ENCODE measurements at regions not wholly inside any gene's neighbourhood (a gene's known extent, or its start where the extent isn't known, plus 50 kb on each side); places are given as distances from the start of the nearest gene placed in this dataset.

DNA sequence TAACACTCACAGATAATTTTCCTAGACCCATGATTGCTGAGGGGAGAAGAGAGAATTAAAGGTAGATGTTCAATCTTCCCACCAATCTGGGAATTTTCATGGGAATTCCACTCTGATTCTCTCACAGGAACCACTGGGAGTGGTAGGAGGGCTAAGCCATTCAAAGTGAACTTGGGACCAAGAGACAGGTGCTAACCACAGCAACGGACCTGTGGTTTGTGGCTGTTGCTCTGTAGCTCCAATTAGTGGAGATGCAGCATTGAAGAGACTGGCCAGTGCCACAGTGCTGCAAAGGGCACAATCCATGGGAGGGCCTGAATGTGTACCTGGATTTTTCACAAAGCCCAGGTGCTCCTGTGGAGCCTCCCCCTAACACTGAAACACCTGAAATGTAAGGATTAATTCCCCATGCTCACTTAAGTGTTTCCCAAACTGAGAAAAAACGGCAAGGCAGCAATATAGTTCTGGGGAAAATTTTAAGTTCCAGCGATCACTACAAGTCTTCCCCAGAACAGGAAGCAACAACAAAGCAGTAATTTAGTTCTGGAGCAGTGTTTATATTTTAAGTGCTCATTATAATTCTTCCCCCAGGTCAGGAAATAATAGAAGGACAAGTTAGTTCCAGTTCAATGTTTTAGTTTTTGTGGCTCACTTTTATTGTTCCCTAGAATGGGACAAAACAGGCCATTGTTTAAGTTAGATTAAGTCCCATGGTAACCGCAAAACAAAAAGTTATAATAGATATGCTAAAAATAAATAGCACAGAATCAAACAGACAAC is 1045.8 kb downstream of the CNTNAP5 start:
- TF ChIP-seq, protein P1, sequence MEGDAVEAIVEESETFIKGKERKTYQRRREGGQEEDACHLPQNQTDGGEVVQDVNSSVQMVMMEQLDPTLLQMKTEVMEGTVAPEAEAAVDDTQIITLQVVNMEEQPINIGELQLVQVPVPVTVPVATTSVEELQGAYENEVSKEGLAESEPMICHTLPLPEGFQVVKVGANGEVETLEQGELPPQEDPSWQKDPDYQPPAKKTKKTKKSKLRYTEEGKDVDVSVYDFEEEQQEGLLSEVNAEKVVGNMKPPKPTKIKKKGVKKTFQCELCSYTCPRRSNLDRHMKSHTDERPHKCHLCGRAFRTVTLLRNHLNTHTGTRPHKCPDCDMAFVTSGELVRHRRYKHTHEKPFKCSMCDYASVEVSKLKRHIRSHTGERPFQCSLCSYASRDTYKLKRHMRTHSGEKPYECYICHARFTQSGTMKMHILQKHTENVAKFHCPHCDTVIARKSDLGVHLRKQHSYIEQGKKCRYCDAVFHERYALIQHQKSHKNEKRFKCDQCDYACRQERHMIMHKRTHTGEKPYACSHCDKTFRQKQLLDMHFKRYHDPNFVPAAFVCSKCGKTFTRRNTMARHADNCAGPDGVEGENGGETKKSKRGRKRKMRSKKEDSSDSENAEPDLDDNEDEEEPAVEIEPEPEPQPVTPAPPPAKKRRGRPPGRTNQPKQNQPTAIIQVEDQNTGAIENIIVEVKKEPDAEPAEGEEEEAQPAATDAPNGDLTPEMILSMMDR (IDR thresholded peaks at IDR 0.05; ENCODE audit: low read depth, low read length): no peak
- no peaks in the 10 kb centered on the region for H3K4me1 ChIP-seq
- no peaks in the 10 kb centered on the region for H3K9me3 ChIP-seq
- no peaks in the 10 kb centered on the region for H3K27me3 ChIP-seq
- no peak overlapping the region for H3K4me3 ChIP-seq (ENCODE audit: low read depth, low read length)
- H3K36me3 ChIP-seq: no peaks in the 10 kb centered on the region
- no peak for DNase-seq

DNA sequence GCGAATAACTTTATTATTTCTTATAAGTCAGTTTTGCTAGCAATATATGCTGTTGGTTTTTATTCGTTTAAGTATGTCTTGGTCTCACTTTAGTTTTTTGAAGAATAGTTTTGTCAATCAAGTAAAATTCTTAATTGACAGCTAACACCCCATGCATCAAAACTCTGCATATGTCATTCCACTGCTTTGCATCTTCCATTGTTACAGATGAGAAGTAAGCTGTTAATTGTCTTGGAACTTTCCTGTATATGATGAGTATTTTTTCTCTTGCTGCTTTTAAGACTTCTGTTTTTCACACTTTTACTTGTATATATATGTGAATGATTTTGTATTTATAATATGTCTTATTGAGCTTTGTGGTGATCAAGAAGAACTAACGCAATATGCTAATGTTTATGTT is 1048.4 kb downstream of the CNTNAP5 start:
- no peaks in the 10 kb centered on the region for H3K9me3 ChIP-seq
- no peaks in the 10 kb centered on the region for H3K36me3 ChIP-seq
- TF ChIP-seq, protein P1 (IDR thresholded peaks at IDR 0.05; ENCODE audit: low read depth, low read length): no peak
- no peak overlapping the region for H3K4me3 ChIP-seq (ENCODE audit: low read depth, low read length)
- no peaks in the 10 kb centered on the region for H3K4me1 ChIP-seq
- DNase-seq: no peak
- no peaks in the 10 kb centered on the region for H3K27me3 ChIP-seq

DNA sequence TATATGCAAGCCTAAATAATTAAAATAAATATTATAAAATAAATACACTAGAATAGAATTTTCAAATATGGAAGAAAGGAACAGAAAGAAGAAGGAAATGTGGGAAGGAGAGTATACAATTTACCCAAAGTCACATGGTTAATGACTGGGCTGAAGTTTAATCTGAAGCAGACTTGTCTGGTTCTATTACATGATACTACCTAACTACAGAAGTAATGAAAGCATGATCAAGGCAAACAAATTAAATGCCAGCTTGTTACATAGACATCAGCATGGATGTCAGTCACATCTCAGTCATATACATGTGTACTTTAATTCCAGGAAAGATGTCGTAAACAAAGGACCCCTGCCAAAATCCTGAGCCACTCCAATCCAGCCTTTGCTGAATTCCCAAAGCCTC is 1060.8 kb downstream of the CNTNAP5 start:
- H3K9me3 ChIP-seq: no peaks in the 10 kb centered on the region
- H3K4me1 ChIP-seq: no peaks in the 10 kb centered on the region
- H3K36me3 ChIP-seq: no peaks in the 10 kb centered on the region
- TF ChIP-seq, protein P1 (IDR thresholded peaks at IDR 0.05; ENCODE audit: low read depth, low read length): no peak
- no peak overlapping the region for H3K4me3 ChIP-seq (ENCODE audit: low read depth, low read length)
- DNase-seq: no peak
- H3K27me3 ChIP-seq: no peaks in the 10 kb centered on the region

DNA sequence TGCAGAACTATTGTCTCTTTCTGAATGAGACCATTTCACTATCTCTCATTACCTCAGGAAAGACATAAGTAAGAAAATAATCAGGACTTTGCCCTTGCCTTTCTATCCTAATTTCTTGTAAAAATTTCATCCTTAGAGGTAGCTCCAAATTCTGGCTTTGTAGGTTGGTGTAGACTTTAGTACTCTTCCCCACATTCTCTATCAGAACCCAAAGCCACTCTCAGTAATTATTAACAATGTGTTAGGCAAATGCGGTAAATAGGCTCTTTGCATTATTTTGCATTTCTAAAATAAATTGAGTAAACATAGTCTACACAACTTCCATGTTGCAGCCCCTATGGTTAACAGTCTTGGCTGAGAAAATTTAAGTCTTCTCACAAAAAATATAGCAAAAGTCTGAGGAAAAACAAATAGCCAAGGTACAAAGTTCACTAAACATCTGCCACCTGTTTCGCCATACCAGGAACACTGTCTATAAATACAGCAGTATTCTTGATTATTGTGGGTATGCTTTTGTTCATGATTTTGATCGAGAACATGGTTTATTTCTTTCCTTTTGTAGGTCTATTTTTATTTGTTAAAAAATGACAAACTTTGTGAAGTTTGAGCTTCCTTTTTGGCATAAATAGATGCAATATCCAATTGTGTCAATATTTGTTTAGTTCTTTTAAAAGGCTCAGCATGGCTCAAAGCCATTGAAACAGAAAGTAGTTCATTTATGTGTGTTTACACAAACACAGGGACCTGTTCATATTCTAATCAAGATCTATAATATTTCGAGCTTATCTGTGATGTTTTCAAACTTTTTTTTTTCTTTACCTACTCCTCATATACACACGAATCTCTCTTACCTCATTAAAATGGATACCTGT is 1061.5 kb downstream of the CNTNAP5 start:
- no peaks in the 10 kb centered on the region for H3K36me3 ChIP-seq
- no peak for DNase-seq
- TF ChIP-seq, protein P1 (IDR thresholded peaks at IDR 0.05; ENCODE audit: low read depth, low read length): no peak

DNA sequence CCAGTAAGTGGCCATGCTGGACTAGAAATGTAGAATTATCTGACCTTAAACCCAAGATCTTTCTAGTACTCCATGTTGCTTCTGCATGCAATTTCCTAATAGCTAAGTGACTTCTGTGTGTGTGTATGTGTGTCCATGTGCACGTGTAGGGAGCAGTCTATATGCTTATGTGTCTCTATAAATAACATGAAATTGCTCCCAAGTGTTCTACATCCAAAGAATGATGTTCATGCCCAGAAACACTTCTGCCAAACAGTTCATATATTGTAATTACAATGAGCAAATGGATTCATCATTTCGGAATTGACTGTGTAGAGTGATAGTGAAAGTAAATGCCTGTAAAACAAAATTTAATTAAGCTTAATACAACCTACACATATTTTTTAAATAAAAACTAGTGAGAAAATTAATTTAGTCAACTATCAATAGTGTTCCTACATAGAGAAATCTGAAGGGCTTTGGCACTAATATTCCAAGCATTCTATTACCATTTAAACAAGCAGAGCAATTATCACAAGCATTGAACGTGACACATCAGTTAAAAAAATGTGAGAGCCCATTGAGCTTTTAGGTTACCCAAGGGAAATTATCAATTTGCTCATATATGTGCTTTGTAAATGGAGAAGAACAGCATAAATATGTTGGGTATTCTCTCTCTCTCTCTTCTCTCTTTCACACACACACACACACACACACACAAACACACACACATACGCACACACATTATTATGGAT is 1067.4 kb downstream of the CNTNAP5 start:
- Histone ChIP-seq H3K4me1 (no peaks in the 10 kb centered on the region), H3K4me3 (ENCODE audit: low read depth, low read length) (no peak overlapping the region), H3K9me3 (no peaks in the 10 kb centered on the region), H3K36me3 (no peaks in the 10 kb centered on the region), H3K27me3 (no peaks in the 10 kb centered on the region)
- DNase-seq: no peak
- TF ChIP-seq, protein P1 (IDR thresholded peaks at IDR 0.05; ENCODE audit: low read depth, low read length): no peak

More for the DNA sequence above, 1061.5 kb downstream of the CNTNAP5 start:
- no peak overlapping the region for H3K4me3 ChIP-seq (ENCODE audit: low read depth, low read length)
- H3K27me3 ChIP-seq: no peaks in the 10 kb centered on the region
- H3K9me3 ChIP-seq: no peaks in the 10 kb centered on the region
- H3K4me1 ChIP-seq: no peaks in the 10 kb centered on the region
